Stimulated activated CD8-positive, alpha-beta memory T cell treated with anti-CD3 and anti-CD28 coated beads, Interleukin-4, amount 100 ng/mL, for 24 hours (primary cell): ENCODE measurements at regions not wholly inside any gene's neighbourhood (a gene's known extent, or its start where the extent isn't known, plus 50 kb on each side); places are given as distances from the start of the nearest gene placed in this dataset.
"Not testable (repeated sequence)": the region's sequence is repeated elsewhere in the genome, so short reads cannot be mapped to it uniquely, and the experiment has no call there.

Experiments
- DNase-seq: peaks from one replicate; pipeline ENCODE4 v3.0.0-alpha.2; 2020; ENCODE audit warnings: low read depth

GRCh38 chr1:208465786-208466590, 221.8 kb upstream of the PLXNA2 start:
- no peak for DNase-seq

GRCh38 chr1:208467151-208467780, 223.1 kb upstream of the PLXNA2 start:
- DNase-seq = no peak

- DNase-seq = no peak
Measured at GRCh38 chr1:208475449-208475848, 231.3 kb upstream of the PLXNA2 start.

- DNase-seq = no peak
Measured at GRCh38 chr1:208475951-208476845, 232.0 kb upstream of the PLXNA2 start.

GRCh38 chr1:208476846-208477170, 232.6 kb upstream of the PLXNA2 start:
- DNase-seq = no peak

GRCh38 chr1:208479435-208479834, 235.3 kb upstream of the PLXNA2 start:
- no peak for DNase-seq

GRCh38 chr1:208485512-208485911, 241.3 kb upstream of the PLXNA2 start:
- DNase-seq = no peak

GRCh38 chr1:208486677-208487076, 242.5 kb upstream of the PLXNA2 start:
- DNase-seq = no peak

- DNase-seq = not testable (repeated sequence)
Measured at GRCh38 chr1:208488432-208488831, 244.2 kb upstream of the PLXNA2 start.

GRCh38 chr1:208496467-208497371, 252.5 kb upstream of the PLXNA2 start:
- no peak for DNase-seq

GRCh38 chr1:208497866-208498541, 253.8 kb upstream of the PLXNA2 start:
- no peak for DNase-seq

GRCh38 chr1:208499026-208499425, 254.8 kb upstream of the PLXNA2 start:
- DNase-seq = no peak

- DNase-seq = no peak
Measured at GRCh38 chr1:208499601-208500000, 255.4 kb upstream of the PLXNA2 start.

- no peak for DNase-seq
Measured at GRCh38 chr1:208500375-208500774, 256.2 kb upstream of the PLXNA2 start.

GRCh38 chr1:208501542-208501941, 257.4 kb upstream of the PLXNA2 start:
- no peak for DNase-seq

GRCh38 chr1:208503787-208504186, 259.6 kb upstream of the PLXNA2 start:
- DNase-seq = no peak

- DNase-seq = no peak
Measured at GRCh38 chr1:208506812-208507211, 262.6 kb upstream of the PLXNA2 start.

- no peak for DNase-seq
Measured at GRCh38 chr1:208509072-208509471, 264.9 kb upstream of the PLXNA2 start.

- no peak for DNase-seq
Measured at GRCh38 chr1:208510192-208510952, 266.2 kb upstream of the PLXNA2 start.

GRCh38 chr1:208511242-208511860, 267.2 kb upstream of the PLXNA2 start:
- DNase-seq = no peak
